DMS 273 (cell line): ENCODE measurements at regions not wholly inside any gene's neighbourhood (a gene's known extent, or its start where the extent isn't known, plus 50 kb on each side); places are given as distances from the start of the nearest gene placed in this dataset.

Experiments
- DNase-seq: peaks from one replicate; lab custom pipeline; 2025; ENCODE audit not compliant: unreplicated experiment; lab: John Stamatoyannopoulos, UW

DNA sequence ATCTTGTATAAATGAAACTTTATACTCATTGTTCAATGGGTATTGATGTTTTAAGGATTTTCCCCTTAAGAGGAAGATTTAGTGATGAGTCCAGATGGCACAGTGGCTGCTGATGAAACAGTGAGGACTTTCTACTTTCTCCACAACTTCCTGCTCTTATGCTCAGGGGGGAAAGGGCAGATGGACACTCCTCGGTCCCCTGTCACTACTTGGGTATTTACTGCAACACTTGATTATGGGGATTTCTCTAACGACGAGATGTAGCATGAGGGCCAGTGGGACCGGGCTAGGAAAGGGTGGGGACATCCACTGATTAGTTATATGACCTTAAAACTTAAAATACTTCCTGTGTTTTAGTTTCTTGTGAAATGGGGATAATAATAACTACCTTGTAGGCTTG, 146.1 kb upstream of the HMHB1 start:
- no peak for DNase-seq

- no peak for DNase-seq
Measured at GRCh38 chr5:143664623-143665022, 147.3 kb upstream of the HMHB1 start.

- DNase-seq: no peak
Measured at GRCh38 chr5:143663872-143664271, 148.1 kb upstream of the HMHB1 start.

DNA sequence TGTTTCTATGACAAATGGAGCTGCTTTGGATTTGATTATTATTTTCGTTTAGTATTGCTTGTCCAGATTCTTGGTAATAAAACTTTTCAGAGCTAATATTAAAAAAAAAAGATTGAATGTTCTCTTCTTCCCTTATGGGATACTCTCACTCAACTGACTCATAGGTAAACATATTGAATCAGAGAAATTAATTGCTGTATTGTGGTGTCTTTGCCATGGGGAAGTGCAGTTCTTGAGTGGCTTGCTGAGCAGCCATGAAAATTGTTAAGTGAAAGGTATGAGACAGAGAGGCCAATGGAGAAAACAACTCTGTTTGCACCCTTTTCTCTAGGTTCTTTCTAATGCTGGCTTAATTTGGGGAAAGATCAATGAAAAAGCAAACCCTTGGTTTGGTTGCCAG, 149.9 kb upstream of the HMHB1 start:
- DNase-seq: no peak

GRCh38 chr5:143660625-143661024, 151.3 kb upstream of the HMHB1 start:
- no peak for DNase-seq

DNA sequence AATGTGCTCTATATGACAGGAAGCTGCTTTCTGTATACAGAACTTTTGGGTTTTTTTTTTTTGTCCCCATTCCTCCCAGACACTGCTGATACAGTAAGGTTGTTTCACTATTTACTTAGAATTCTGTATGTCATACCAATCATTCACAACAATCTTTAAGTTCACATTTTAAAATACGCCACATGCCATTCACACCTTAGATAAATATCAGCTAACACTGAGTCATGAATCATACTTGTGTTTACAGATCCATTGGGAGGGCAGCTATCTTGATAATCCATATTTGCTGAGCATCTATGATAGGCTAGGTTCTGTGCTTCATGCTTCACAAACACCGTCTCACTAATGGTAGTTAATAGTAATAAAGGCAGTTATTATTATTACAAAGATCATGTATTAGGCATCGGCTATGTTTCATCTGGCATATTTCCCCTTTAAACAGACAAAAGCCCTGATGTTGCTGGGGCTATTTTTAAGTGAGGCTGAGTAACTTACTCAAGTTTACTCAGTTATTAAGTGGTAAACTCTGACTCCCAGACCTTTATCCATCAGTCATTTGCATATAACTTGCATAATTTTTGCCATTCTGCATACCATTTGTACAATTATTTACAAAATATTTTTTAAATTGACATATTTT, 152.2 kb upstream of the HMHB1 start:
- DNase-seq: no peak

GRCh38 chr5:143658956-143659355, 153.0 kb upstream of the HMHB1 start:
- no peak for DNase-seq

- peak; percentile 51 for DNase-seq
Measured at GRCh38 chr5:143657647-143658285, 154.2 kb upstream of the HMHB1 start.

DNA sequence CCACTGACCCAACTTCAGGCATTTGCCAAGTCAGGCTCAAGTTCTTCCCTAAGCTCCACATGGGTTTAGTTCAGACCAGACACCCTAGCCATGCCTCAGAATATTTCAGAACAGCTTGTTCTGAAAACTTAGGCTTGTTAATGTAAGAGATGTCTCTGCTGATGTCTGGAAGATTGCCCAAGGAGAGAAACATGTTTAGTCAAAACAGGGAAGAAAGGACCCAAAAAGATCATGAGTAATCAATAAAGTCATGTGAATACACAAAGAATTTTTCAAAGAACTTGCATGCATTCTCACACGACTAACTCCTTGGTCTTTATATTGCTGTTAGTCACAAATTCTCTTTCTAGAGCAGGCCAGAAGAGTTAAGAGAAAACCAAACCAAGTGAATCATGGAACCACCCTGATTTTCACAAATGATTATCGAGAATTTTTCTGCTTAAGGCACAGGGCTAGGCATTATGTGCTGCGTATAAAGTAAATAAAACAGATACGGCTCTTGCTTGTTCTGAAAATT, 158.1 kb upstream of the HMHB1 start:
- no peak for DNase-seq

GRCh38 chr5:143653256-143653655, 158.7 kb upstream of the HMHB1 start:
- DNase-seq: no peak

DNA sequence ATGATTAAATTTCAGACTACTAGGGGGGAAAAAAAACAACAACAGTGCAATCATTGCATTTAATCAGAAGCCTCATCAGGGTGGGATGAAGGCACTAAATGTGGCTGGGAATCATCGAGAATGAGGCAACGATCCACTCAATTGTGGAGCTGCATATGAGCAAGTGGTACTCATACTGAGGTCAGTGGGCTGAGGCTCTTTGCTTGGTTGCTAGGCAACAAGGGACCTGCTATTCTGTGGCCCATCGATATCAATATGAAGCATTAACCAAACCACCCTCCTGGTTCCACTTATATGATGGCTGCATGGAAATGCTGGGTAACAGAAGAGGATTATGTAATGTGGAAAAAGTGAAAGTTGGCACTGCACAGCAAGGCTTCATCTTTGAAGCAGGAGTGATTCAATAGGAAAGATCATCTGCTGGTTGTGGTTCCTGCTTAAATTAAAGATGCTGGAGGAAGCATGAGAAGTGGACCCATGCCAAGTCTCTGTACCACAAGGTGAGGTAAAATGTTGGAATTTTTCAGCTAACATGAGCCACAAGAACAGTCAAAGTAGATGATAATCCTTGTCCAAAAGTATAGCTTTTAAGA, 159.8 kb upstream of the HMHB1 start:
- DNase-seq: peak; percentile 70

GRCh38 chr5:143649937-143650621, 161.9 kb upstream of the HMHB1 start:
- no peak for DNase-seq

- peak; percentile 10 for DNase-seq
Measured at GRCh38 chr5:143648696-143649095, 163.3 kb upstream of the HMHB1 start.

DNA sequence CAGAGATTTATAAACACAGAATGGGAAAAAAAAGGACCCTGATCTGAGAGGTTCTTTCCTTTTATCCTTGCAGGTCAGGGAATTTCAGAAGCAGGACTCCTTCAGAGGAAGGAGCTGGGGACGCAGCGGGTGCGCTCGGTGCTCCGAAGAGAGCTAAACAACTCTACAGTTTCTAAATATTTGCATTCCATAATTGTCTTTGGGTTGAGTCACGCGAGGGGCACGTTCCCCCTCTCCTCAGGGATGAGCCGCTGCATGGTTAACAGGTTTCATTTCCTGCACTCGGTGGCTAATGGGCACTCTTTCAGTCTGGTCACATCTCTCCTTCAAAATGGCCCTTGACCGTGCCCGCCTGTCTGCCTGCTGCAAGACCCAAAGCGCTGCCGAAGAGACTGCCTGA, 165.0 kb upstream of the HMHB1 start:
- DNase-seq: no peak

DNA sequence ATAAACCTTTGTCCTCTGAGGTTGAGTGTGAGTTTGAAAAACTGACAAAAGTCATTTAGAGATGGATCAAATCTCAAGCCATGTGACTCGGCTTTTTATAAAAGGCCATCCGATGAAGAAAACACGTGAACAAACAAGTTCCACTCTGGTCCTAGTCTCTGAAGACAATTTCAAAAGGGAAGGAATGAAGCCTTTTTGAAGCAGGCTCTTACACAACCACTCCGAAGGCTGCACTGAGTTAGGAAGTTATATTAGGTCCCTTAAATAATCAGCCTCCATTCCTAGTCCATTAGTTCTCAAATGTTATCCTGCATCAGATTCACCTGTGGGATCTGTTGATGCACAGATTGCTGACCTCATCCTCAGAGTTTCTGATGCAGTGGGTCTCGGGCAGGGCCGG, 166.6 kb upstream of the HMHB1 start:
- DNase-seq: no peak

DNA sequence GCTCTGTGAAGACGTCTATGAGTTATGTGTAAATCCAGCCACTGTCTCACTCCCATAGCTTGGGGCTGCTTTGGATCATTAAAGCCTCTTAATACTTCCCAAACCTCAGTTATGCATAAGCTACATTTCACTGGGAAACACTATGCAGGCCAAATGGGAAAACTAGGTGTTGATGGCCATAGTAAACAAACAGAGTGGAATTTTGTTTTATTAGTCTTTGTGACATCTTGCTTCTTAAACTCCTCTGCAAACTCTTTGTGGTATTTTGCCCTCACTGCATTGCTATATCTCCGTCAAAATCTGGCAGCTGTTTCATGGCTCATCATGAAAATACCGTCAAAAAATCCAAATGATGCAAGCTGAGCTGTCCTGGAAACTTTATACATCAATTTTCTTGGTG, 167.2 kb upstream of the HMHB1 start:
- DNase-seq: no peak

DNA sequence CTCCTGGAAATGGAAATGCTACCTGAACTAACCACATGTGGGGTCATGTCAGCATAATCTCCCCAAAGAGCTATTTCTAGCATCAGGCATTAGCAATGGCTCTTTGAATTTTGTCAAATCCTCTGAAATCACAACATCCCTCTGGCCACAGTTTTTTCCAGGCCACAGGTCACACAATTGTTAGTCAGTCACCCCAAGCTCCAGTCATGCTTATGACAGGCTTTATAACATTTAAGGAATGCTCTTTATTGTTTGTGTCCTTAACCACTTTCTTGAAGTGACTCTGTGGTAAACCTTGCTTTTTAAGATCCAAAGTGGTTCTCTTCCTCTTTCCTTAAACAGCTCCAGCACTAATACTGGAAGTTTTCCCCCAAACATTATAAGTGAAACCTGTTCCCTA, 169.2 kb upstream of the HMHB1 start:
- DNase-seq: no peak

DNA sequence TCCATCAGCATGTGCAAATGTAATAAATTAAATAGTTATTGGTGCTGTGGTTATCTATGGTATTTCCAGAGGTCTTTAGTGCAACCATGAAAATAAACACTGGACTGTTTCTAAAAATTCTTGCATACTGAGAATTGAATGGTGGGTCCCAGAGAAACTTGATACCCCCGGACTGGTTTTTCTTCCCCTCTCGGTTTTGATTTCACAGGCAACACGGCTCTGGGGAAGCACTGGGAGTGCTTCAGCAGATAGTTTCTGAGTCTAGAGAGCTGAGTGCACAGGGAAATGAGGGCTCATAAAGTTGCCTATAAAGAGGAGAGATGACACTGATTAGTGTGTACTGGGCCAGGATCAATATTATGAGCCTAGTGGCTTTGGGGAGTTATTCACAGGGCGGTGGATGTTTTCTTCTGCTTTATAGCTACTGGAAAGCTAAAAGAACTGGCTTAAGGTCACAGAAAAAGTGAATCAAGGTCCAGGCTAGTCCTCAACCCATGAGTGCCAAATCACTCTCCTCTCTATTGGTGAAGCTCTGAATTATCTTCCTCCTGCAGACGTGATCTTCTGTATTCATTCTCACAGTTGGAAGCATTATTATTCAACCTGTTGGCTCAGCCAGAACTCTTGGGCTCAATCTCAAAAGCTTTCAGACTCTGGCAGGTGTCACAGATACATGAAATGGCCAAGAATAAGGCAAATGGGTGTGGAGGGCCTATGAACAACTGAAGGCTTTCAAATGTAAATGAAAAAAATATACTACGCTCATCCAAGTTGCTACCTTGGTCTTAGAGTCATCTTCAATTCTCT, 170.2 kb upstream of the HMHB1 start:
- no peak for DNase-seq

GRCh38 chr5:143638654-143639053, 173.3 kb upstream of the HMHB1 start:
- DNase-seq: peak; percentile 15

DNA sequence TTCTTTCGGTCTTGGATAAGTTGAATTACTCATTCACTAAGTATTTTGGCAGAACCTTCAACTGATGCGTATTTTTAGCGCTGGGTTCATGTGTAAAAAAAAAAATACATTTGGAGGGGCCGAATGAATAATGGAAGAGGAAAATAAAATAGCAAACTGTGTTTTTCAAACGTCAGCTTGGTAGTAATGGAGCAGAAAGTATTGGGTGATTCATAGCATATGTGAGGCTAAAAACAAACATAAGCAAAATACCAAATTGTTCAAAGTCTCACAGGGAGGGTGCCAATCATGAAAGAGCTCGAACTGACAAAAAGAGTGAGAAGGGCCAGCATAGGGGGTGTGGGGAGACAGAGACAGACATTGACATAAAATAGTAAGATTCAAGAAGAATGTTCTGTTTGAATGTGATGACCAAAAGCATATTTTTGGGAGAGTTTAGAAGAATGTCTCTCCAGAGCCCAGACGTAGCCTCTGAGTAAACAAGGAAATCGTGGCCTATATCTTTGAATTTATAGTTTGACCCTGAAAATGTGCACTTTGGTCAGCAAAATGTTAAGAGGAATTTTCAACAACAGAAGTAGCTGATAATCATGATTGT, 174.9 kb upstream of the HMHB1 start:
- DNase-seq: no peak

DNA sequence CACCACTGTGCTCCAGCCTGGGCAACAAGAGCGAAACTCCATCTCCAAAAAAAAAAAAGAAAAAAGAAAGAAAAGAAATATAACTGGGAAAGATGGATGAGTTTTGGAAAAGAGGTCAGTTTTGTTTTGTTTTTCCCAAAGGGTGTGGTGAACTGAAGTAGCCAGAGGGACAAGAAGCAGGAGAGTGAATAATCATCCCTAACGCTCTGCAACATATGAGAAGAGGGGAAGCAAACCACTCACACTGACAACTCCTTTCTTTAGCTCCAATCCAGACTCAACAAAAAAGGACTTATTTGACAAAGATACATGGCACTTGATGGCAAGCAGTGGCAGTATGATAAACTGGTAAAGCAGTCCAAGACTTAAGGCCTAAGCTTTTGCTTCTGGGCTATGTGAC, 176.1 kb upstream of the HMHB1 start:
- no peak for DNase-seq
